K562 (cell line): ENCODE measurements at regions not wholly inside any gene's neighbourhood (a gene's known extent, or its start where the extent isn't known, plus 50 kb on each side); places are given as distances from the start of the nearest gene placed in this dataset.

Experiments used
- ATAC-seq: fragments of 200-7000 bp; cut with Tn5 transposase; 3 replicates; pipeline ENCODE4 v1.9.1; 2020; ENCODE audit warnings: moderate library complexity
- BruUV-seq: library from RNA; stranded (reverse); fragments of 400-500 nt; replicated peaks from 2 replicates; lab custom pipeline; 2021; lab: Mats Ljungman, UMichigan
- CTCF ChIA-PET: fragments of 300-600 bp; formaldehyde crosslinking; extraction: SDS; loops from one replicate; lab custom pipeline; 2021; ENCODE audit warnings: low intra/inter-chr PET ratio; lab: Yijun Ruan, JAX
- POLR2A ChIA-PET: fragments of 300-600, 350-650 bp; sonication (Branson Sonifier 250); formaldehyde crosslinking; extraction: SDS; loops from one replicate; lab custom pipeline; 2021; ENCODE audit warnings: antibody characterized with exemption, inconsistent platforms; lab: Yijun Ruan, JAX
- DNase-seq, 4 experiments: peaks; one replicate each; pipeline versions ENCODE4 v3.0.0 to v3.0.0-alpha.2; 2011 to 2018; ENCODE audit warnings: low spot score in 3 of 4, mixed read lengths in 3 of 4; ENCODE audit errors: extremely low read depth in 1 of 4
- FAIRE-seq: peaks from 2 replicates; lab custom pipeline; 2011; peaks lifted over from hg19 to GRCh38; lab: Jason Lieb, UNC
- H2AFZ ChIP-seq: 2 replicates; pipeline ENCODE4 v1.6.0; 2011; ENCODE audit warnings: low read depth, low read length, control low read depth, inconsistent platforms
- H3K27ac ChIP-seq: fragments of 200-600 bp; 3 replicates; pipeline ENCODE4 v1.8.0; 2011; ENCODE audit warnings: low read depth, mild to moderate bottlenecking, control low read depth, inconsistent platforms, low read length, moderate library complexity, mixed read lengths; ENCODE audit errors: extremely low read depth
- H3K27me3 ChIP-seq, 2 experiments: fragments of 300-600 bp in 1 of 2; 2 replicates in 1 of 2; 3 replicates in 1 of 2; pipeline versions ENCODE4 v1.6.0 to v1.8.0; 2011; ENCODE audit warnings: inconsistent platforms in 2 of 2, low read length in 2 of 2, mild to moderate bottlenecking in 1 of 2, mixed read lengths in 1 of 2, moderate library complexity in 1 of 2; ENCODE audit not compliant: control insufficient read depth in 2 of 2, insufficient read depth in 2 of 2
- H3K36me3 ChIP-seq: fragments of 300-600 bp; 3 replicates; pipeline ENCODE4 v1.8.0; 2011; ENCODE audit warnings: mild to moderate bottlenecking, low read length, inconsistent platforms; ENCODE audit not compliant: control insufficient read depth, insufficient read depth
- H3K4me1 ChIP-seq, 2 experiments: fragments of 200-600 bp in 1 of 2; replicated peaks in 1 of 2; 2 replicates in 1 of 2; 3 replicates in 1 of 2; pipeline versions ENCODE4 v1.5.1 to v1.8.0; 2011; ENCODE audit warnings: inconsistent platforms in 2 of 2, low read length in 2 of 2, mild to moderate bottlenecking in 1 of 2, mixed read lengths in 1 of 2, moderate library complexity in 1 of 2; ENCODE audit not compliant: control insufficient read depth in 2 of 2, insufficient read depth in 2 of 2
- H3K4me2 ChIP-seq: 2 replicates; pipeline ENCODE4 v1.6.1; 2011; ENCODE audit warnings: low read length, control low read depth, inconsistent platforms, mixed read lengths; ENCODE audit not compliant: insufficient read depth
- H3K4me3 ChIP-seq: fragments of 200-600 bp; sonication (generic), shearing (Covaris generic); 2 replicates; pipeline ENCODE4 v1.5.1; 2016; ENCODE audit warnings: control low read depth, inconsistent platforms
- H3K79me2 ChIP-seq: fragments of 200-600 bp; 3 replicates; pipeline ENCODE4 v1.8.0; 2011; ENCODE audit warnings: low read length, inconsistent platforms; ENCODE audit not compliant: control insufficient read depth, insufficient read depth
- H3K9ac ChIP-seq, 2 experiments: 2 replicates each; pipeline versions ENCODE4 v1.6.0 to v1.6.1; 2011; ENCODE audit warnings: low read depth in 2 of 2, low read length in 2 of 2, control low read depth in 1 of 2, inconsistent platforms in 1 of 2, mild to moderate bottlenecking in 1 of 2, mixed read lengths in 1 of 2; ENCODE audit not compliant: insufficient read depth in 1 of 2
- H3K9me1 ChIP-seq: one replicate; pipeline ENCODE4 v1.6.0; 2011; ENCODE audit warnings: inconsistent platforms, mild to moderate bottlenecking, low read length, moderate library complexity; ENCODE audit not compliant: control insufficient read depth, insufficient read depth
- H3K9me3 ChIP-seq: replicated peaks from 2 replicates; pipeline ENCODE4 v1.5.1; 2011; ENCODE audit warnings: low read depth, low read length, inconsistent platforms; ENCODE audit not compliant: control insufficient read depth, insufficient read depth
- H4K20me1 ChIP-seq: replicated peaks from 2 replicates; pipeline ENCODE4 v1.6.1; 2011; ENCODE audit warnings: low read length, inconsistent platforms, mixed read lengths; ENCODE audit not compliant: control insufficient read depth, insufficient read depth
- COPS2 ChIP-seq: fragments of 450-650 bp; conservative IDR thresholded peaks from 2 replicates; pipeline ENCODE4 v1.6.1; 2016; ENCODE audit warnings: mild to moderate bottlenecking, moderate library complexity
- CREB3L1 ChIP-seq: fragments of 450-650 bp; IDR thresholded peaks from 2 replicates; pipeline ENCODE4 v1.6.1; 2014; ENCODE audit warnings: low read depth, mild to moderate bottlenecking, moderate library complexity, borderline replicate concordance
- JUND ChIP-seq, 2 experiments: IDR thresholded peaks; 2 replicates in 1 of 2; 3 replicates in 1 of 2; pipeline ENCODE4 v1.6.1; 2011; ENCODE audit warnings: borderline replicate concordance in 2 of 2, low read depth in 2 of 2, low read length in 2 of 2, improper control_type of control experiment in 1 of 2, missing biosample characterization in 1 of 2, missing genetic modification characterization in 1 of 2, missing genetic modification reagents in 1 of 2
- KDM2B ChIP-seq: fragments of 250-450 bp; sonication (Bioruptor Pico); IDR thresholded peaks from 2 replicates; pipeline ENCODE4 v1.8.0; 2021; ENCODE audit warnings: mild to moderate bottlenecking, moderate library complexity
- NCOA4 ChIP-seq: fragments of 450-650 bp; IDR thresholded peaks from 2 replicates; pipeline ENCODE4 v1.6.1; 2018; ENCODE audit warnings: mild to moderate bottlenecking; ENCODE audit not compliant: partially characterized antibody
- RBM39 ChIP-seq: fragments of 200-400 bp; formaldehyde crosslinking; optimal IDR thresholded peaks from 2 replicates; pipeline ENCODE3; 2018; ENCODE audit warnings: low read depth, low read length
- RNF2 ChIP-seq: sonication (generic); IDR thresholded peaks from 2 replicates; pipeline ENCODE4 v1.6.1; 2016
- TEAD4 ChIP-seq, 2 experiments: sonication (generic) in 1 of 2; formaldehyde crosslinking in 1 of 2; IDR thresholded peaks; 2 replicates each; pipeline versions ENCODE4 v1.6.1 to v1.8.0; 2012 to 2022; ENCODE audit warnings: borderline replicate concordance in 1 of 2, inconsistent platforms in 1 of 2, low read length in 1 of 2, mild to moderate bottlenecking in 1 of 2, missing genetic modification reagents in 1 of 2
- THRA ChIP-seq: fragments of 450-650 bp; IDR thresholded peaks from 2 replicates; pipeline ENCODE4 v1.6.1; 2017; ENCODE audit warnings: mild to moderate bottlenecking, moderate library complexity
- ZBTB7A ChIP-seq: IDR thresholded peaks from 2 replicates; pipeline ENCODE4 v1.6.1; 2011; ENCODE audit warnings: low read depth, mild to moderate bottlenecking, low read length, moderate library complexity, borderline replicate concordance; ENCODE audit not compliant: control insufficient read depth
- ZNF197 ChIP-seq: fragments of 200-800 bp; sonication (Bioruptor generic); IDR thresholded peaks from 2 replicates; pipeline ENCODE4 v1.6.1; 2016; ENCODE audit warnings: low read depth, missing genetic modification characterization, missing compliant biosample characterization
- ZNF444 ChIP-seq: fragments of 250-450 bp; sonication (Bioruptor Pico); IDR thresholded peaks from 2 replicates; pipeline ENCODE4 v1.4.0; 2020; ENCODE audit warnings: mild to moderate bottlenecking, moderate library complexity
- WGBS: fragments of 100-300 bp; shearing (Covaris generic); methylation state at CpG from one replicate; pipeline ENCODE4 v1.1.6; 2016; ENCODE audit warnings: low coverage, mixed read lengths; ENCODE audit not compliant: insufficient coverage; ENCODE audit errors: missing lambda C conversion rate; 5-methylcytosine and 5-hydroxymethylcytosine counted together
- in situ Hi-C: fragments of 300-500 bp; cut with MboI; formaldehyde crosslinking; loops from 4 replicates; pipeline ENCODE4 v1.15.0; 2018; ENCODE audit warnings: inconsistent platforms, mixed read lengths
- intact Hi-C: fragments of 100-400 bp; cut with micrococcal nuclease; formaldehyde crosslinking; loops from 2 replicates; pipeline ENCODE4 v1.14.2; 2022
- TF ChIP-seq, protein P1 (sequence below): fragments of 450-650 bp; IDR thresholded peaks from 2 replicates; pipeline ENCODE4 v1.6.1; 2018; ENCODE audit not compliant: partially characterized antibody

- TF ChIP-seq TEAD4 (IDR thresholded peaks at IDR 0.05; ENCODE audit: low read length) (peak; percentile 73), TEAD4 (CRISPR knock-in tag; IDR thresholded peaks at IDR 0.05; ENCODE audit: borderline replicate concordance) (no peak), ZBTB7A (no peak), JUND (IDR thresholded peaks at IDR 0.05; ENCODE audit: borderline replicate concordance, low read depth, low read length) (peak; percentile 37; the same call in 1 of the 2 replicates), JUND (tag; IDR thresholded peaks at IDR 0.05; ENCODE audit: borderline replicate concordance, low read depth, low read length) (no peak; the same call in 2 of the 3 replicates)
- TF ChIP-seq, all 486 proteins: peak for 32
Observed at GRCh38 chr16:86994651-86995171, 322.5 kb downstream of the C16orf95 start (continued).

- H3K4me2 ChIP-seq, result no peak overlapping the region
- no TSS peak for BruUV-seq
- H3K9me1 ChIP-seq, result no peaks in the 10 kb centered on the region
- FAIRE-seq (no peak), ATAC-seq (no peak), DNase-seq (no peak)
- no peak overlapping the region for H3K27ac ChIP-seq
- no peaks in the 10 kb centered on the region for H3K36me3 ChIP-seq
- in situ Hi-C loops (no loop called here), intact Hi-C loops (no loop called here)
- peaks cover 16% of the 10 kb centered on the region for H4K20me1 ChIP-seq
- H3K27me3 ChIP-seq, result peaks cover 39 to 72% of the 10 kb centered on the region in 2 experiments
- ChIA-PET POLR2A (interaction anchor here (0.8 kb wide), 1 partner anchor 30 kb away, joined by 3 read pairs; no protein-coding TSS in a partner anchor), CTCF (no interaction called here)
- 4% methylated on average over 15 of the region's 15 CpGs for whole genome bisulfite sequencing
- no peak overlapping the region for H2AFZ ChIP-seq
- H3K9ac ChIP-seq, result no peak overlapping the region
- H3K4me1 ChIP-seq, result peaks cover 0 to 11% of the 10 kb centered on the region in 2 experiments; a peak in 1 of 5 replicates
- no peak overlapping the region for H3K4me3 ChIP-seq
- no peaks in the 10 kb centered on the region for H3K79me2 ChIP-seq
- no peaks in the 10 kb centered on the region for H3K9me3 ChIP-seq
- no peak for TF ChIP-seq RNF2
- no peak for TF ChIP-seq ZNF197 (CRISPR knock-in tag)
- no peak for TF ChIP-seq RBM39
- no peak for TF ChIP-seq NCOA4
- TF ChIP-seq THRA, result no peak
- no peak for TF ChIP-seq CREB3L1
- TF ChIP-seq, protein P1, sequence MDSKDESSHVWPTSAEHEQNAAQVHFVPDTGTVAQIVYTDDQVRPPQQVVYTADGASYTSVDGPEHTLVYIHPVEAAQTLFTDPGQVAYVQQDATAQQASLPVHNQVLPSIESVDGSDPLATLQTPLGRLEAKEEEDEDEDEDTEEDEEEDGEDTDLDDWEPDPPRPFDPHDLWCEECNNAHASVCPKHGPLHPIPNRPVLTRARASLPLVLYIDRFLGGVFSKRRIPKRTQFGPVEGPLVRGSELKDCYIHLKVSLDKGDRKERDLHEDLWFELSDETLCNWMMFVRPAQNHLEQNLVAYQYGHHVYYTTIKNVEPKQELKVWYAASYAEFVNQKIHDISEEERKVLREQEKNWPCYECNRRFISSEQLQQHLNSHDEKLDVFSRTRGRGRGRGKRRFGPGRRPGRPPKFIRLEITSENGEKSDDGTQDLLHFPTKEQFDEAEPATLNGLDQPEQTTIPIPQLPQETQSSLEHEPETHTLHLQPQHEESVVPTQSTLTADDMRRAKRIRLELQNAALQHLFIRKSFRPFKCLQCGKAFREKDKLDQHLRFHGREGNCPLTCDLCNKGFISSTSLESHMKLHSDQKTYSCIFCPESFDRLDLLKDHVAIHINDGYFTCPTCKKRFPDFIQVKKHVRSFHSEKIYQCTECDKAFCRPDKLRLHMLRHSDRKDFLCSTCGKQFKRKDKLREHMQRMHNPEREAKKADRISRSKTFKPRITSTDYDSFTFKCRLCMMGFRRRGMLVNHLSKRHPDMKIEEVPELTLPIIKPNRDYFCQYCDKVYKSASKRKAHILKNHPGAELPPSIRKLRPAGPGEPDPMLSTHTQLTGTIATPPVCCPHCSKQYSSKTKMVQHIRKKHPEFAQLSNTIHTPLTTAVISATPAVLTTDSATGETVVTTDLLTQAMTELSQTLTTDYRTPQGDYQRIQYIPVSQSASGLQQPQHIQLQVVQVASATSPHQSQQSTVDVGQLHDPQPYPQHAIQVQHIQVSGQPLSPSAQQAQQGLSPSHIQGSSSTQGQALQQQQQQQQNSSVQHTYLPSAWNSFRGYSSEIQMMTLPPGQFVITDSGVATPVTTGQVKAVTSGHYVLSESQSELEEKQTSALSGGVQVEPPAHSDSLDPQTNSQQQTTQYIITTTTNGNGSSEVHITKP, result no peak
- no peak for TF ChIP-seq COPS2
- no peak for TF ChIP-seq ZNF444
- no peak for TF ChIP-seq KDM2B (CRISPR knock-in tag)
Observed at GRCh38 chr16:86995456-86995855, 321.7 kb downstream of the C16orf95 start.
